ENCODE measurements at regions not wholly inside any gene's neighbourhood (a gene's known extent, or its start where the extent isn't known, plus 50 kb on each side); places are given as distances from the start of the nearest gene placed in this dataset.

GRCh38 chr6:120608826-120609225 is 725.5 kb downstream of the TBC1D32 start:
- CTCF ChIA-PET = no interaction called here
- intact Hi-C loops (cut with micrococcal nuclease; ENCODE audit: unreplicated experiment) = no loop called here
- DNase-seq (ENCODE audit: low read depth, low spot score) = no peak
- Histone ChIP-seq H3K27me3 (ENCODE audit: control insufficient read depth, insufficient read depth, low read length) (no peaks in the 10 kb centered on the region), H3K4me3 (ENCODE audit: low read depth in 2 of 2, low read length in 2 of 2) (no peak overlapping the region), H3K4me1 (ENCODE audit: control insufficient read depth, insufficient read depth, low read length) (no peaks in the 10 kb centered on the region), H3K27ac (ENCODE audit: low read length) (no peak overlapping the region), H3K36me3 (ENCODE audit: control insufficient read depth, insufficient read depth, low read length) (no peaks in the 10 kb centered on the region), H3K9me3 (ENCODE audit: control insufficient read depth, insufficient read depth, low read depth, low read length) (no peaks in the 10 kb centered on the region; the same call in 1 of the 2 replicates)
- no TSS peak for BruUV-seq (replicated peaks)
- TF ChIP-seq TCF7L2 (IDR thresholded peaks at IDR 0.05; ENCODE audit: low read depth, low read length) = no peak
- no peak for TF ChIP-seq CTCF (IDR thresholded peaks at IDR 0.05)
- TF ChIP-seq REST (IDR thresholded peaks at IDR 0.05; ENCODE audit: insufficient read depth in 1 of 2, low read depth in 2 of 2, low read length in 1 of 2) = no peak
- TF ChIP-seq POLR2AphosphoS5 (IDR thresholded peaks at IDR 0.05; ENCODE audit: low read depth, low read length) = no peak
- TF ChIP-seq SIN3A (IDR thresholded peaks at IDR 0.05; ENCODE audit: borderline replicate concordance, insufficient read depth, low read depth, low read length) = no peak
- in situ Hi-C loops (cut with HindIII; ENCODE audit: low pct_unique_long_range_greater_than_20kb, low sequenced_read_pairs) = no loop called here
- ATAC-seq = no peak
- POLR2A ChIA-PET = no interaction called here

- TF ChIP-seq TCF7L2 (IDR thresholded peaks at IDR 0.05; ENCODE audit: low read depth, low read length) = no peak
- TF ChIP-seq SIN3A (IDR thresholded peaks at IDR 0.05; ENCODE audit: borderline replicate concordance, insufficient read depth, low read depth, low read length) = no peak
- TF ChIP-seq POLR2AphosphoS5 (IDR thresholded peaks at IDR 0.05; ENCODE audit: low read depth, low read length) = no peak
- TF ChIP-seq CTCF (IDR thresholded peaks at IDR 0.05) = no peak
- TF ChIP-seq REST (IDR thresholded peaks at IDR 0.05; ENCODE audit: insufficient read depth in 1 of 2, low read depth in 2 of 2, low read length in 1 of 2) = no peak
- in situ Hi-C loops (cut with HindIII; ENCODE audit: low pct_unique_long_range_greater_than_20kb, low sequenced_read_pairs) (no loop called here), intact Hi-C loops (cut with micrococcal nuclease; ENCODE audit: unreplicated experiment) (no loop called here)
- Histone ChIP-seq H3K9me3 (ENCODE audit: control insufficient read depth, insufficient read depth, low read depth, low read length) (no peaks in the 10 kb centered on the region; the same call in 1 of the 2 replicates), H3K27ac (ENCODE audit: low read length) (no peak overlapping the region), H3K36me3 (ENCODE audit: control insufficient read depth, insufficient read depth, low read length) (no peaks in the 10 kb centered on the region), H3K4me1 (ENCODE audit: control insufficient read depth, insufficient read depth, low read length) (no peaks in the 10 kb centered on the region), H3K27me3 (ENCODE audit: control insufficient read depth, insufficient read depth, low read length) (no peaks in the 10 kb centered on the region), H3K4me3 (ENCODE audit: low read depth in 2 of 2, low read length in 2 of 2) (no peak overlapping the region)
- no peak for ATAC-seq
- BruUV-seq (replicated peaks) = no TSS peak
- DNase-seq (ENCODE audit: low read depth, low spot score) = no peak
- ChIA-PET POLR2A (no interaction called here), CTCF (no interaction called here)
Measured at GRCh38 chr6:120606743-120607142, 727.5 kb downstream of the TBC1D32 start.
